ENCODE measurements at regions not wholly inside any gene's neighbourhood (a gene's known extent, or its start where the extent isn't known, plus 50 kb on each side); places are given as distances from the start of the nearest gene placed in this dataset.

- H3K9me3 ChIP-seq (ENCODE audit: control insufficient read depth, insufficient read depth, low read length), result no peaks in the 10 kb centered on the region
- ChIA-PET CTCF (no interaction called here), POLR2A (no interaction called here)
- no peak overlapping the region for H3K4me3 ChIP-seq (ENCODE audit: low read depth, low read length)
- TF ChIP-seq CTCF (IDR thresholded peaks at IDR 0.05; ENCODE audit: low read depth, low read length), result no peak
- H3K27ac ChIP-seq (ENCODE audit: low read depth, low read length), result no peak overlapping the region
- DNase-seq (ENCODE audit: low read depth, low spot score), result no peak
- H3K27me3 ChIP-seq (ENCODE audit: control insufficient read depth, insufficient read depth, low read length), result no peaks in the 10 kb centered on the region
These were observed 355.1 kb upstream of the TUSC1 start for GRCh38 chr9:26033336-26033735.

GRCh38 chr9:26026423-26027100, 348.3 kb upstream of the TUSC1 start:
- TF ChIP-seq CTCF (IDR thresholded peaks at IDR 0.05; ENCODE audit: low read depth, low read length), result no peak
- DNase-seq (ENCODE audit: low read depth, low spot score), result no peak
- H3K9me3 ChIP-seq (ENCODE audit: control insufficient read depth, insufficient read depth, low read length), result no peaks in the 10 kb centered on the region
- POLR2A ChIA-PET, result no interaction called here
- H3K27me3 ChIP-seq (ENCODE audit: control insufficient read depth, insufficient read depth, low read length), result no peaks in the 10 kb centered on the region
- CTCF ChIA-PET, result no interaction called here
- no peak overlapping the region for H3K4me3 ChIP-seq (ENCODE audit: low read depth, low read length)
- H3K27ac ChIP-seq (ENCODE audit: low read depth, low read length), result no peak overlapping the region

GRCh38 chr9:26013199-26013598, 335.0 kb upstream of the TUSC1 start:
- H3K27ac ChIP-seq (ENCODE audit: low read depth, low read length), result no peak overlapping the region
- DNase-seq (ENCODE audit: low read depth, low spot score), result no peak
- H3K4me3 ChIP-seq (ENCODE audit: low read depth, low read length), result no peak overlapping the region
- H3K9me3 ChIP-seq (ENCODE audit: control insufficient read depth, insufficient read depth, low read length), result no peaks in the 10 kb centered on the region
- ChIA-PET CTCF (no interaction called here), POLR2A (no interaction called here)
- no peaks in the 10 kb centered on the region for H3K27me3 ChIP-seq (ENCODE audit: control insufficient read depth, insufficient read depth, low read length)
- TF ChIP-seq CTCF (IDR thresholded peaks at IDR 0.05; ENCODE audit: low read depth, low read length), result no peak

GRCh38 chr9:26012797-26013196, 334.6 kb upstream of the TUSC1 start:
- POLR2A ChIA-PET, result no interaction called here
- no peak for TF ChIP-seq CTCF (IDR thresholded peaks at IDR 0.05; ENCODE audit: low read depth, low read length)
- no peaks in the 10 kb centered on the region for H3K9me3 ChIP-seq (ENCODE audit: control insufficient read depth, insufficient read depth, low read length)
- DNase-seq (ENCODE audit: low read depth, low spot score), result no peak
- no peaks in the 10 kb centered on the region for H3K27me3 ChIP-seq (ENCODE audit: control insufficient read depth, insufficient read depth, low read length)
- H3K27ac ChIP-seq (ENCODE audit: low read depth, low read length), result no peak overlapping the region
- CTCF ChIA-PET, result no interaction called here
- no peak overlapping the region for H3K4me3 ChIP-seq (ENCODE audit: low read depth, low read length)

GRCh38 chr9:25994605-25995004, 316.4 kb upstream of the TUSC1 start:
- ChIA-PET CTCF (no interaction called here), POLR2A (no interaction called here)
- H3K27ac ChIP-seq (ENCODE audit: low read depth, low read length), result no peak overlapping the region
- H3K9me3 ChIP-seq (ENCODE audit: control insufficient read depth, insufficient read depth, low read length), result peaks cover 6% of the 10 kb centered on the region
- DNase-seq (ENCODE audit: low read depth, low spot score), result no peak
- H3K4me3 ChIP-seq (ENCODE audit: low read depth, low read length), result no peak overlapping the region
- H3K27me3 ChIP-seq (ENCODE audit: control insufficient read depth, insufficient read depth, low read length), result no peaks in the 10 kb centered on the region
- TF ChIP-seq CTCF (IDR thresholded peaks at IDR 0.05; ENCODE audit: low read depth, low read length), result no peak

Data from AG04450 (cell line).